Thymus (tissue), 11 donors: ENCODE measurements at regions not wholly inside any gene's neighbourhood (a gene's known extent, or its start where the extent isn't known, plus 50 kb on each side); places are given as distances from the start of the nearest gene placed in this dataset.
A peak's percentile ranks its signal among the peaks of the same experiment; 100 is the strongest.

Source experiments
- DNase-seq, 9 donors: peaks; one replicate each; pipeline ENCODE4 v3.0.0-alpha.2; 2013; ENCODE audit warnings: low spot score in 9 of 9, low read depth in 6 of 9, missing footprints in 1 of 9
- H3K27ac ChIP-seq, 2 donors: one replicate each; pipeline ENCODE4 v1.5.1; 2013; ENCODE audit warnings: control low read depth in 1 of 2, low read depth in 1 of 2, low read length in 1 of 2, mild to moderate bottlenecking in 1 of 2, moderate library complexity in 1 of 2
- H3K27me3 ChIP-seq, 2 donors: one replicate each; pipeline ENCODE4 v1.5.1; 2013; ENCODE audit warnings: low read length in 1 of 2; ENCODE audit not compliant: control insufficient read depth in 2 of 2, insufficient read depth in 1 of 2
- H3K36me3 ChIP-seq, 2 donors: one replicate each; pipeline ENCODE4 v1.5.1; 2013; ENCODE audit warnings: low read length in 1 of 2, mild to moderate bottlenecking in 1 of 2, moderate library complexity in 1 of 2; ENCODE audit not compliant: control insufficient read depth in 2 of 2, insufficient read depth in 2 of 2
- H3K4me1 ChIP-seq, 2 donors: one replicate each; pipeline ENCODE4 v1.5.1; 2013; ENCODE audit warnings: low read length in 2 of 2; ENCODE audit not compliant: control insufficient read depth in 2 of 2, insufficient read depth in 2 of 2
- H3K4me3 ChIP-seq, 2 donors: one replicate each; pipeline ENCODE4 v1.5.1; 2013; ENCODE audit warnings: low read length in 2 of 2, control low read depth in 1 of 2, mild to moderate bottlenecking in 1 of 2
- H3K9me3 ChIP-seq, 2 donors: one replicate each; pipeline ENCODE4 v1.5.1; 2013; ENCODE audit warnings: low read length in 1 of 2, mild to moderate bottlenecking in 1 of 2; ENCODE audit not compliant: control insufficient read depth in 2 of 2, insufficient read depth in 1 of 2
- WGBS: extraction: QIAGEN DNeasy Blood & Tissue Kit; methylation state at CpG from one replicate; pipeline ENCODE4 v1.1.7; 2013; 5-methylcytosine and 5-hydroxymethylcytosine counted together
- donor health status: healthy.

- H3K27me3 ChIP-seq: no peaks in the 10 kb centered on the region
- 48% methylated on average over 2 of the region's 2 CpGs for WGBS
- H3K9me3 ChIP-seq: no peaks in the 10 kb centered on the region
Observed at GRCh38 chr4:108396900-108397497, 223.4 kb upstream of the RPL34 start.

GRCh38 chr4:108395786-108396185 is 224.6 kb upstream of the RPL34 start:
- DNase-seq: no peak
- no peaks in the 10 kb centered on the region for H3K36me3 ChIP-seq
- no peaks in the 10 kb centered on the region for H3K9me3 ChIP-seq
- H3K27me3 ChIP-seq: no peaks in the 10 kb centered on the region
- peak overlapping the region in 1 of 2 donors; percentile 78 for H3K27ac ChIP-seq
- no peak overlapping the region for H3K4me3 ChIP-seq
- H3K4me1 ChIP-seq: peaks cover 54 to 64% of the 10 kb centered on the region in 2 donors

More at GRCh38 chr4:108396900-108397497, 223.4 kb upstream of the RPL34 start:
- Histone ChIP-seq H3K4me3 (no peak overlapping the region), H3K36me3 (no peaks in the 10 kb centered on the region), H3K4me1 (peaks cover 54 to 64% of the 10 kb centered on the region in 2 donors), H3K27ac (peak overlapping the region in 1 of 2 donors; percentile 78)
- DNase-seq: peak in 7 of 9 donors; percentile 49 to 83 (median 67)

DNA sequence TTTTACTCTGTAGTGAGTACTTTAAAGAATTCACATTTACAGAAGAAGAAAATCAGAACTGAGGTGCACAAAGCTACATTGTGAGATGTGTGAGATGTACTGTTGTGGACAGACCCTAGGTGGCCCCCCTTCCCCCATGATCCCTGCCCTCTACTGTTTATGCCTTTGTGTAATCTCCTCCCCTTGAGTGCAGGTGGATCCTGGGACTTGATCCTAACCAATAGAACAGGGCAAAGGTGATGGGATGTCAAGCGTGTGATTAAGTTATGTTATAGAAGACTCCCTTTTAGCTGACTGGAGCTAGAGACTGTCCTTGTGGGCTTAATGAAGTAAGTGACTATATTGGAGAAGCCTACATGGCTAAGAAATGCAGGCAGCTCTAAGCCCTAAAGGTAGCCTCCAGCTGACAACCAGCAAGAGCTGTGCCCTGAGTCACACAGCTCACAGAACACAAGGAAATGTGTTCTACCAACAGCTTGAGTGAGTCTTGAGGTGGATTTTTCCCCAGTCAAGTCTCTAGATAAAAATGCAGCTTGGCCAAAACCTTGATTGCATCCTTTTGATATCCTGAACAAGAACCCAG is 225.2 kb upstream of the LEF1 start:
- Histone ChIP-seq H3K36me3 (no peaks in the 10 kb centered on the region), H3K9me3 (no peaks in the 10 kb centered on the region), H3K27ac (peak overlapping the region in 1 of 2 donors; percentile 78), H3K4me3 (no peak overlapping the region), H3K27me3 (no peaks in the 10 kb centered on the region), H3K4me1 (peaks cover 51 to 53% of the 10 kb centered on the region in 2 donors)
- 95% methylated on average over 1 of the region's 1 CpG for WGBS
- DNase-seq: peak in 2 of 9 donors; percentile 36 to 65

GRCh38 chr4:108391701-108392455 is 223.1 kb upstream of the LEF1 start:
- Histone ChIP-seq H3K36me3 (no peaks in the 10 kb centered on the region), H3K4me3 (no peak overlapping the region), H3K4me1 (peaks cover 30 to 32% of the 10 kb centered on the region in 2 donors), H3K9me3 (no peaks in the 10 kb centered on the region), H3K27ac (no peak overlapping the region), H3K27me3 (no peaks in the 10 kb centered on the region)
- DNase-seq: no peak
- 98% methylated on average over 3 of the region's 3 CpGs for WGBS

DNA sequence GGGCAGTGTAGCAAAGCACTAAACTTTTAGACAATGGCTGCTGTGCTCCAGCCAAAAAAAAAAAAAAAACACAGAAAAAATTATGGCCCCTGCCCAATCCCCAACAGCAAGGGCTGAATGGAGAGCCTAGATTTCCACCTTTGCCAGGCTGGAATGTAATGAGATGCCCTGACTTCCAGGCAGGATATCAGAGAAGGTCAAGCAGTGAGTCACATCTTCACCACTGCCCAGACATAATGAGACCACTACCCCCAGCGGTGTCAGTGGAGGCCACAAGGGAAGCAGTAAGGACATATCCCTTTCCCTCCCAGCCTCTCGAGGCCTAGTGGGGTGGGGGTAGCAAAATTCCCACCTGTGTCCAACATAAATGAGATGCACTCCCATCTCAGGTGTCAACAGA is 216.3 kb upstream of the LEF1 start:
- no peak overlapping the region for H3K27ac ChIP-seq
- no peak for DNase-seq
- no peak overlapping the region for H3K4me3 ChIP-seq
- no peaks in the 10 kb centered on the region for H3K36me3 ChIP-seq
- no peaks in the 10 kb centered on the region for H3K27me3 ChIP-seq
- WGBS: 97% methylated on average over 2 of the region's 2 CpGs
- H3K9me3 ChIP-seq: peaks cover 0 to 7% of the 10 kb centered on the region in 2 donors
- peaks cover 16 to 27% of the 10 kb centered on the region in 2 donors for H3K4me1 ChIP-seq

DNA sequence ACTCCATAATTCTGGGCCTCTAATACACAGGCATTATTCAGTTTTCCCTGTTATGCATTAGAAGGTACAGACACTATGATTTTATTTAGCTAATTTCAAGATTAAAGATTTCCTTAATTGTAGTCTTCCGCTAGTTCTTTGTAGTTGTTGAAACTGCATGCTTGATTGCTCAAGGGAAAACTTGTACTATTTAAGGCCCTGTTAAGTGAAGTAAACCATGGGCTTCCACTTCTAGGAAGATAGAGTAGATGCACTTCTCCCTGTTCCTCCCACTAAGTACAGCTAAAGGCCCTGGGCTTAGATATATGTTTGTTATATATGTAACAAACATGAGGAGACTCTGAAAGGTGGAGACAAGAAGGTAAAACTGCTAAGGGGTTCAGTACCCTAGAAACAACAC is 215.8 kb upstream of the LEF1 start:
- 88% methylated on average over 1 of the region's 1 CpG for WGBS

GRCh38 chr4:108383157-108383556 is 214.4 kb upstream of the LEF1 start:
- WGBS: 87% methylated on average over 4 of the region's 4 CpGs
- Histone ChIP-seq H3K27ac (peak overlapping the region in 1 of 2 donors; percentile 43), H3K27me3 (no peaks in the 10 kb centered on the region), H3K36me3 (no peaks in the 10 kb centered on the region), H3K9me3 (peaks cover 0 to 7% of the 10 kb centered on the region in 2 donors), H3K4me1 (peaks cover 16 to 35% of the 10 kb centered on the region in 2 donors), H3K4me3 (no peak overlapping the region)
- DNase-seq: no peak

More for the DNA sequence above, 215.8 kb upstream of the LEF1 start:
- H3K36me3 ChIP-seq: no peaks in the 10 kb centered on the region
- peaks cover 0 to 7% of the 10 kb centered on the region in 2 donors for H3K9me3 ChIP-seq
- H3K4me3 ChIP-seq: no peak overlapping the region
- H3K27ac ChIP-seq: peak overlapping the region in 1 of 2 donors; percentile 33
- peaks cover 16 to 31% of the 10 kb centered on the region in 2 donors for H3K4me1 ChIP-seq
- no peaks in the 10 kb centered on the region for H3K27me3 ChIP-seq
- DNase-seq: no peak

DNA sequence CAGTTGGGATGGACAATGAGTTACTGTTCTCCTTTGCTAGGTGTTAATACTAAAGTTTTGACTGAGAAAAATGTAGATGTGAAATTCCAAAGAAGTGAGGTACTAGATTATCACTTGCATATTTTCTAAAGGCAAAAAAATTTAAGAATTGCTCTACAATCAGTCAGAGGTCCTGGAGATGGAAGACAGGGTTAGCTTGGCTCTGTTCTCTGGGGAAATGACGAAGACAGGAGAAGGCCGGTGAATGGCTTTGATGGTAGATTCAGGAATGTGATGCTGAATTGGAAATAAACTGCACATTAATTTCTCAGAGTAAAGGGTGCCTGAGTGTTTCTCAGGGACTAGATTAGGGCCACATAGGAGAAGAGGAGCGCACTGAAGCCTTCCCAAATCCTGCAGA is 214.0 kb upstream of the LEF1 start:
- H3K9me3 ChIP-seq: peaks cover 0 to 7% of the 10 kb centered on the region in 2 donors
- H3K36me3 ChIP-seq: no peaks in the 10 kb centered on the region
- WGBS: 98% methylated on average over 3 of the region's 3 CpGs
- no peaks in the 10 kb centered on the region for H3K27me3 ChIP-seq
- H3K4me1 ChIP-seq: peaks cover 16 to 39% of the 10 kb centered on the region in 2 donors
- no peak overlapping the region for H3K27ac ChIP-seq
- DNase-seq: no peak
- H3K4me3 ChIP-seq: no peak overlapping the region

DNA sequence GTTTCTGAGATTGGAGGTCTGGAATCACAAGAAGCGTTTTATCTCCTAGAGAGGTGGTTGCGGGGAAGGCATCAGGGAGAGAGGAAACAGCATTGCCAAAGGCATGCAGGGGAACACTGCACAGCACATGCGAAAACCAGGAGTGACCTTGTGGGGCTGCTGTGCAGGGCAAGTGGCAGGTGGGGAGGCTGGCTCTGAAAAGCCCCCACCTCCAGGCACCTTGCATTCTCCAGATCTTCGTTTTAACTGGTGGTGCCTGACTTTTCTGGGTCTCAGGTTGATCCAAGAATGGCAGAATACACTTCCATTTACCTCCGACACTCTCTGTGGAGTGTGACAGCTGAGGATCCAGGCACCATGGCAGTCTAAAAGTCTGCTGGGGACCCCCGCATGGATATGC is 209.4 kb upstream of the LEF1 start:
- Histone ChIP-seq H3K4me3 (no peak overlapping the region), H3K36me3 (no peaks in the 10 kb centered on the region), H3K9me3 (peaks cover 0 to 7% of the 10 kb centered on the region in 2 donors), H3K27ac (no peak overlapping the region), H3K4me1 (peaks cover 14 to 56% of the 10 kb centered on the region in 2 donors), H3K27me3 (no peaks in the 10 kb centered on the region)
- DNase-seq: no peak
- 92% methylated on average over 6 of the region's 6 CpGs for WGBS
